CD4-positive, alpha-beta T cell treated with Interleukin-10 for 1 hour (primary cell): ENCODE measurements at regions not wholly inside any gene's neighbourhood (a gene's known extent, or its start where the extent isn't known, plus 50 kb on each side); places are given as distances from the start of the nearest gene placed in this dataset.

Experiments used
- DNase-seq: peaks from one replicate; pipeline ENCODE4 v3.0.0-alpha.2; 2020

- no peak for DNase-seq
Observed at GRCh38 chr2:106720026-106720425, 165.9 kb downstream of the ST6GAL2 start.

GRCh38 chr2:106724301-106724794, 161.6 kb downstream of the ST6GAL2 start:
- DNase-seq, result no peak

- DNase-seq, result no peak
Observed at GRCh38 chr2:106734165-106734564, 151.8 kb downstream of the ST6GAL2 start.

- DNase-seq, result no peak
Observed at GRCh38 chr2:106735807-106736206, 150.2 kb downstream of the ST6GAL2 start.

GRCh38 chr2:106736221-106736620, 149.7 kb downstream of the ST6GAL2 start:
- DNase-seq, result no peak

- DNase-seq, result no peak
Observed at GRCh38 chr2:106745468-106745867, 140.5 kb downstream of the ST6GAL2 start.

GRCh38 chr2:106749823-106750222, 136.1 kb downstream of the ST6GAL2 start:
- DNase-seq, result no peak
